ENCODE measurements at regions not wholly inside any gene's neighbourhood (a gene's known extent, or its start where the extent isn't known, plus 50 kb on each side); places are given as distances from the start of the nearest gene placed in this dataset.

GRCh38 chr3:39665441-39665840 lies 144.0 kb upstream of the MYRIP start:
- no peak overlapping the region for H3K27ac ChIP-seq (ENCODE audit: low read depth, low read length)
- no peak overlapping the region for H2AFZ ChIP-seq (ENCODE audit: low read depth, low read length)
- H3K79me2 ChIP-seq (ENCODE audit: insufficient read depth, low read length): no peaks in the 10 kb centered on the region
- H3K9me3 ChIP-seq (ENCODE audit: insufficient read depth, low read depth, low read length): no peaks in the 10 kb centered on the region
- FAIRE-seq: no peak
- no peak for TF ChIP-seq CTCF (IDR thresholded peaks at IDR 0.05; ENCODE audit: insufficient read depth, low read depth, low read length)
- no peak for TF ChIP-seq EZH2 (IDR thresholded peaks at IDR 0.05; ENCODE audit: insufficient read depth, low read length)
- no peaks in the 10 kb centered on the region for H3K27me3 Mint-ChIP-seq (ENCODE audit: low read depth, unreplicated experiment)
- H3K4me3 ChIP-seq (ENCODE audit: insufficient read depth, low read depth, low read length): no peak overlapping the region
- no peaks in the 10 kb centered on the region for H3K36me3 Mint-ChIP-seq (ENCODE audit: low read depth, unreplicated experiment)
- no peaks in the 10 kb centered on the region for H3K36me3 ChIP-seq (ENCODE audit: insufficient read depth, low read length)
- no peak overlapping the region for H3K4me2 ChIP-seq (ENCODE audit: low read length)
- no peaks in the 10 kb centered on the region for H3K4me1 Mint-ChIP-seq (ENCODE audit: low read depth, unreplicated experiment)
- no peaks in the 10 kb centered on the region for H3K9me3 Mint-ChIP-seq (ENCODE audit: unreplicated experiment)
- H3K27me3 ChIP-seq (ENCODE audit: insufficient read depth, low read length): no peaks in the 10 kb centered on the region
- DNase-seq (ENCODE audit: low read depth): no peak
- H4K20me1 ChIP-seq (ENCODE audit: insufficient read depth, low read length): no peaks in the 10 kb centered on the region
- no peak overlapping the region for H3K9ac ChIP-seq (ENCODE audit: low read length)
- H3K27ac Mint-ChIP-seq (ENCODE audit: unreplicated experiment): no peak overlapping the region
- H3K4me3 Mint-ChIP-seq (ENCODE audit: unreplicated experiment): no peak overlapping the region
- no peaks in the 10 kb centered on the region for H3K4me1 ChIP-seq (ENCODE audit: insufficient read depth, low read length)

GRCh38 chr3:39668420-39668819 lies 141.0 kb upstream of the MYRIP start:
- Mint-ChIP-seq H3K27ac (ENCODE audit: unreplicated experiment) (no peak overlapping the region), H3K27me3 (ENCODE audit: low read depth, unreplicated experiment) (no peaks in the 10 kb centered on the region), H3K4me1 (ENCODE audit: low read depth, unreplicated experiment) (no peaks in the 10 kb centered on the region), H3K9me3 (ENCODE audit: unreplicated experiment) (no peaks in the 10 kb centered on the region), H3K4me3 (ENCODE audit: unreplicated experiment) (no peak overlapping the region), H3K36me3 (ENCODE audit: low read depth, unreplicated experiment) (no peaks in the 10 kb centered on the region)
- DNase-seq (ENCODE audit: low read depth) (peak; percentile 20), FAIRE-seq (no peak)
- Histone ChIP-seq H3K9me3 (ENCODE audit: insufficient read depth, low read depth, low read length) (no peaks in the 10 kb centered on the region), H2AFZ (ENCODE audit: low read depth, low read length) (no peak overlapping the region), H3K9ac (ENCODE audit: low read length) (no peak overlapping the region), H3K36me3 (ENCODE audit: insufficient read depth, low read length) (no peaks in the 10 kb centered on the region), H3K4me2 (ENCODE audit: low read length) (no peak overlapping the region), H3K79me2 (ENCODE audit: insufficient read depth, low read length) (no peaks in the 10 kb centered on the region), H4K20me1 (ENCODE audit: insufficient read depth, low read length) (no peaks in the 10 kb centered on the region), H3K27me3 (ENCODE audit: insufficient read depth, low read length) (no peaks in the 10 kb centered on the region), H3K4me3 (ENCODE audit: insufficient read depth, low read depth, low read length) (no peak overlapping the region), H3K27ac (ENCODE audit: low read depth, low read length) (no peak overlapping the region), H3K4me1 (ENCODE audit: insufficient read depth, low read length) (no peaks in the 10 kb centered on the region)
- TF ChIP-seq CTCF (IDR thresholded peaks at IDR 0.05; ENCODE audit: insufficient read depth, low read depth, low read length): peak; percentile 47
- TF ChIP-seq EZH2 (IDR thresholded peaks at IDR 0.05; ENCODE audit: insufficient read depth, low read length): no peak

GRCh38 chr3:39671116-39671515 lies 138.3 kb upstream of the MYRIP start:
- Mint-ChIP-seq H3K9me3 (ENCODE audit: unreplicated experiment) (no peaks in the 10 kb centered on the region), H3K4me1 (ENCODE audit: low read depth, unreplicated experiment) (no peaks in the 10 kb centered on the region), H3K36me3 (ENCODE audit: low read depth, unreplicated experiment) (no peaks in the 10 kb centered on the region), H3K4me3 (ENCODE audit: unreplicated experiment) (no peak overlapping the region), H3K27ac (ENCODE audit: unreplicated experiment) (no peak overlapping the region), H3K27me3 (ENCODE audit: low read depth, unreplicated experiment) (no peaks in the 10 kb centered on the region)
- H3K27ac ChIP-seq (ENCODE audit: low read depth, low read length): no peak overlapping the region
- DNase-seq (ENCODE audit: low read depth) (no peak), FAIRE-seq (no peak)
- H3K27me3 ChIP-seq (ENCODE audit: insufficient read depth, low read length): no peaks in the 10 kb centered on the region
- H3K9me3 ChIP-seq (ENCODE audit: insufficient read depth, low read depth, low read length): no peaks in the 10 kb centered on the region
- no peak overlapping the region for H3K9ac ChIP-seq (ENCODE audit: low read length)
- no peaks in the 10 kb centered on the region for H4K20me1 ChIP-seq (ENCODE audit: insufficient read depth, low read length)
- H3K4me3 ChIP-seq (ENCODE audit: insufficient read depth, low read depth, low read length): no peak overlapping the region
- H3K36me3 ChIP-seq (ENCODE audit: insufficient read depth, low read length): no peaks in the 10 kb centered on the region
- no peaks in the 10 kb centered on the region for H3K79me2 ChIP-seq (ENCODE audit: insufficient read depth, low read length)
- H3K4me1 ChIP-seq (ENCODE audit: insufficient read depth, low read length): no peaks in the 10 kb centered on the region
- no peak for TF ChIP-seq EZH2 (IDR thresholded peaks at IDR 0.05; ENCODE audit: insufficient read depth, low read length)
- TF ChIP-seq CTCF (IDR thresholded peaks at IDR 0.05; ENCODE audit: insufficient read depth, low read depth, low read length): no peak
- no peak overlapping the region for H2AFZ ChIP-seq (ENCODE audit: low read depth, low read length)
- H3K4me2 ChIP-seq (ENCODE audit: low read length): no peak overlapping the region

Data from astrocyte (in vitro differentiated cells and primary cell).